GM19438 (cell line): ENCODE measurements at regions not wholly inside any gene's neighbourhood (a gene's known extent, or its start where the extent isn't known, plus 50 kb on each side); places are given as distances from the start of the nearest gene placed in this dataset.

Source experiments
- ATAC-seq: cut with Tn5 transposase; IDR thresholded peaks from one replicate; pipeline ENCODE4 v1.9.1; 2021; ENCODE audit warnings: low read depth; ENCODE audit not compliant: unreplicated experiment

DNA sequence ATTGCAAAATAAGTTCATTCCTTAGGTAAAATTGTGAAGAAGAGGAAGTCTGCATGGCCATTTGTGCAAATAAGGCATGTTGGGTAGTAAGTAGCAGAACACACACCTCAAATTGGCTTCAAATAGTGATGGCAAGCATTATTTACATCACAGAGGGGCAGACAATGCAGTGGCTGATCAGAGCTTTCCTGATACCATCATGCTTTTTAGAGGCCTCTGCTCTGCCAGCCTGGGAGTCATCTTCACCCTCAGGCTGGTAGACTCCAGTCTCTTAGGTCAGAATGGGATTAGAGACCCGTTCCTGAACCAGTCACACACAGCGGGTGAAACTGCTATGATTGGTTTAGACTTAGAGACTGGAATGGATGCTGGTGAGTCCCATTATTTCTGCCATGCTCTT lies 396.0 kb upstream of the MCTP2 start:
- no peak for ATAC-seq

GRCh38 chr15:93831641-93832040 lies 399.7 kb upstream of the MCTP2 start:
- no peak for ATAC-seq

DNA sequence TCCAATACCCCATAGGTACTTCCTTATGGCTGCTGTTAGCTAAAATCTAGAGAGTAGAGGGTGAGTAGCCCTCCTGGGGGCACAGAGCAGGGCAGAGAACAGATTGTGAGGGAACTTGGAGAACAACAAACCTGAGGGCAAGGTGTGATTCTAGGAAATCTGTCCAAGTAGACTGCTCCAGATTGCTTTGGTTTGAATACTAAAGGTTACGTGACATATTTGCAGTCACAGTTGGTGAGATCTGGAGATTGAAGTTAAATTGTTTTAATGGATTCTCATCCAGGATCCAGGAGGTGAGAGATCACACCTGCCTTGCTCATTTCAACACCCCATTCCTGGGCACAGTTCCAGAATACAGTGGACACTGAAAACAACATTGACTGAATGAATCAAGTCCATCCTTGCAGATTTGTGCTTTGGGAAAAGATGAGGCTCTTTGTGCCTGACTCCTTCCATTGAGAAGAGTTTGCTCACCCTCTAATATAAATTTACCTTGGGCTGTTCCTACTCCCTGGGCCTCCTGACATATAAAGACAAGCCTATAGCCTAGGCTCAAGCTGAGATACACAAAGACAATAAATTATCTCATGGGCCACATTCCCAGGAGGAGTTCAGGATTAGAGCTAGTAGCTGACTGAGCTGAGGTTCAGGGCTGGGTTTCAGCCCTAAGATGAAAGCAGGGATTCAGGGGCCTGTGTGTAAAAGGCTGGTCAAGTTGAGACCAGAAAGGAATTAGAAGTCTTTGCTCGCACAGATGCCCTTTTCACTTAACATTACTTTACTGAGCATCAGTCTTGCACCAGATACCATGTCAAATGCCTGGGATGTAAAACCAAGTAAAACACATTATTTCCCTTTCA lies 400.9 kb upstream of the MCTP2 start:
- ATAC-seq = no peak

GRCh38 chr15:93829115-93829870 lies 402.1 kb upstream of the MCTP2 start:
- ATAC-seq = no peak

DNA sequence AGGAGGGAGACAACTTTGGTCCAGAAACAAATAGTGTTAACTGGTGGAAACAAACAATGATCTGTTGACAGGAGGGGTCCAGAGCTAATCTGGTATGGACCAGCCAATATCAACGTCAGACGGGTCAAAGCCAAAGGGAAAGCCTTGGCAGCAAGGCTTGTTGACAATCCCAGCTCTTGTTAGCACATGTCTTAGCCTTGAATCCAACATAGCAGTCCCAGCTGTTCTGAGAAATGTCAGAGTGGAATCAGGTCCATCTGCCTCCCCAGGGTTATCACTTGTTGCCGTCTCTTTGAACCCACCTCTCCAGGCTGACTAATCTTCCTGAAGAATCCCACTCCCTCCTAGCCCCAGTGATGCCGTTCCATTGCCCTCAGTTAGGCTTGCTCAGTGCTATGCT lies 404.6 kb upstream of the MCTP2 start:
- ATAC-seq = no peak

- ATAC-seq = no peak
Observed at GRCh38 chr15:93826293-93826692, 405.1 kb upstream of the MCTP2 start.

- no peak for ATAC-seq
Observed at GRCh38 chr15:93825682-93826081, 405.7 kb upstream of the MCTP2 start.

- ATAC-seq = no peak
Observed at GRCh38 chr15:93823971-93824913, 407.1 kb upstream of the MCTP2 start.

GRCh38 chr15:93820566-93820965 lies 410.8 kb upstream of the MCTP2 start:
- no peak for ATAC-seq

DNA sequence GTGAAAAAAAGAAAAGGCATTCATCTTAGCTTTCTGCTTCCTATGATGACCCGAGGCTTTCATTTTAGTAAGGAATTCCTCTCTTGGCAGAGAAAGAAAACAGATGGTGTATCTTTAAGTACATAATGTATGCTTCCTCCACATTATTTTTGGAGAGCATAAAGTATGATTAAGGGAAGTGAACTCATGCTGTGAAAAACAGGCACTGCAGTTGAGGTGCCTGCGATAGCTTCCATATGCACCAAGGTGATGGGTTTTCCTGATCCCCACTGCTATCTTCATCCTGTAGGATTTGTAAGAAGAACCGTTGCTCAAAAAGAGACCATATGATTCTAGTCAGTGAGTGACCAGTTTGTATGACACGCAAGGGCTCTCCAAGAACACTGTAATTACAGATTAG lies 411.5 kb upstream of the MCTP2 start:
- no peak for ATAC-seq

DNA sequence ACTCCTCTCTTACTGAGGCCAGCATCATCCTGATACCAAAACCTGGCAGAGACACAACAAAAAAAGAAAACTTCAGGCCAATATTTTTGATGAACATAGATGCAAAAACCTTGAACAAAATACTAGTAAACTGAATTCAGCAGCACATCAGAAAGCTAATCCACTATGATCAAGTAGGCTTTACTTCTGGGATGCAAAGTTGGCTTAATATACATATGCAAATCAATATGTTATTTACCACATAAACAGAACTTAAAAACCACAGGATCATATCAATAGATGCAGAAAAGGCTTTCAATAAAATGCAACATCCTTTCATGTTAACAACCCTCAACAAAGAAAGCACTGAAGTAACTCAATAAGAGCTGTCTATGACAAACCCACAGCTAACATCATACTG lies 414.5 kb upstream of the MCTP2 start:
- no peak for ATAC-seq

DNA sequence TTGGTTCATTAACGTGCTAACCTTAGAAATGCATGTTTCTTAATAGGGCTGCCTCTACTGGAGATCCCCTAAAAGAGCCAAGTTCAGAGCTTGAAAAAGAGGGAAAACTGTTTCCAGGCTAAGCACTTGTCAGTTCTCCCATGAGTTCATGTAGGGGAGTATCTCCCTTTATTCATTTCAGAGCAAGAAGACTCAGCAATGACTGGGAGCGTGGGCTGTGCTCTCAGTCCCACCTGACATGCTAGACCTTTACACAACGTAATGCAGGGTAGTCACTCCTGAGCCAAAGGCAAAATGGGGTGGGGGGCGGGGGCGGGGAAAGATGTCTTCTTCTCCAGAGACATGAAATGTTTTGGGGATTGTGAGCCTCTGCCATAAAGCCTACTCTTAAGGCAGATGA lies 420.1 kb upstream of the MCTP2 start:
- ATAC-seq = no peak

GRCh38 chr15:93809516-93809915 lies 421.8 kb upstream of the MCTP2 start:
- no peak for ATAC-seq

GRCh38 chr15:93803421-93804152 lies 427.8 kb upstream of the MCTP2 start:
- ATAC-seq = no peak

DNA sequence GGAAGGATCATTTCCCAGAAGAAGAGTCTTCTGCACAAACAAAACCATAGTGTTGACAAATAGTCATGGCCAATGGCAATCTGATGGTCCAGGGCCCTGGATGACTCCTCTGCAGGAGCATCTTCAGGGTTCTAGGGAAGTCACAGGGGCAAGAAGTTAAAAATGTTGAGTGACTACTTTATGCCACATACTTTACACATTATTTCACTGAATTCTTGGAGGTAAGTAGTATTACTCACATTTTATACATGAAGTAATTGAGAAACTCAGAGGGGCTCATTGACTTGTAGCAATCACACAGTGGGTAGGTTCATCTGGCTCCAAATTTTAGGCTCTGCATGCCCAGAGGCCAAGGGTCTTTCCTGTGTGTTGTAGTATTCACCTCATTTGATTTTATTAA lies 430.2 kb upstream of the MCTP2 start:
- ATAC-seq = no peak

DNA sequence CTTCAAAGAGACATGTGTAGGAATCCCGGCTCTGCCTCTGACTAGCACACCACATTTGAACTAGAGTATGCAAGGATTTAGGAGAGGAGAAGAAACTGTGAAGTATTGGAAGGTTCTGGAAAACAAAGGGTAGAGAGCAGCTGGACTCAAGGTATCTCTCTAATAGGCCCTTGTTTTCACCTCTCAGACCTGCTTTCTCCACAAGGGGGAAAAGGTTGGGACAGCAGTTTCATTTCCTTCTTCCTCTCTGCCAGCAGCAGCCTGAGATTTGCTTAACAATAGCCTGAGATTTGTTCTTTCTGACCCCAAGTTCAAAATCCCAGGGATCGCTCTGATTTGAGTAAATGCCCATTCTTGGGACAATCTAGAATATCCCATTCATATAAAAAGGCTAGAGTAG lies 430.6 kb upstream of the MCTP2 start:
- ATAC-seq = no peak

DNA sequence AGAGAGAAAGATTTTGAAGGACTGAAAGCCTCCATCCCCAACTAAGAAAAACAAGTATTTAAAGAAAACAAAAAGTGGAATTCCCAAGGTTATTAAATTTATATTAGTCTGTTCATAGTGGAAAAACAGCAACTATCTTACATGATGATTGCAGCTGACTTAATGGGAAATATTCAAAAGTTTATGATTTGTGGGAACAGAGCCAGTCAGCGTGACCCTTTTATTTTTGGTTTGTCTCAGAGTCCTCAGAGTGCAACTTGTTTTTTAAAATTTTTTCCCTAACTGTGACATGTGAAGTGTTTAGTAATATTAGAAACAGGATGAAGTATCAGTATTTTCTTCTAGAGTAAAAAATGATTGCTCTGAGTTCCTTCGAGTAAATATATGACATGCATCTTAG lies 441.9 kb upstream of the MCTP2 start:
- ATAC-seq = no peak

GRCh38 chr15:93780073-93780472 lies 451.3 kb upstream of the MCTP2 start:
- no peak for ATAC-seq

GRCh38 chr15:93779341-93779740 lies 452.0 kb upstream of the MCTP2 start:
- no peak for ATAC-seq
